HT-29 (cell line): ENCODE measurements at regions not wholly inside any gene's neighbourhood (a gene's known extent, or its start where the extent isn't known, plus 50 kb on each side); places are given as distances from the start of the nearest gene placed in this dataset.
"Not testable (repeated sequence)": the region's sequence is repeated elsewhere in the genome, so short reads cannot be mapped to it uniquely, and the experiment has no call there.

Experiments used
- DNase-seq: peaks from one replicate; pipeline ENCODE4 v3.0.0-alpha.2; 2015; ENCODE audit warnings: low spot score

- DNase-seq = not testable (repeated sequence)
Observed at GRCh38 chr2:12569929-12570328, 146.8 kb upstream of the TRIB2 start.

GRCh38 chr2:12577091-12577490 is 139.6 kb upstream of the TRIB2 start:
- DNase-seq = no peak

DNA sequence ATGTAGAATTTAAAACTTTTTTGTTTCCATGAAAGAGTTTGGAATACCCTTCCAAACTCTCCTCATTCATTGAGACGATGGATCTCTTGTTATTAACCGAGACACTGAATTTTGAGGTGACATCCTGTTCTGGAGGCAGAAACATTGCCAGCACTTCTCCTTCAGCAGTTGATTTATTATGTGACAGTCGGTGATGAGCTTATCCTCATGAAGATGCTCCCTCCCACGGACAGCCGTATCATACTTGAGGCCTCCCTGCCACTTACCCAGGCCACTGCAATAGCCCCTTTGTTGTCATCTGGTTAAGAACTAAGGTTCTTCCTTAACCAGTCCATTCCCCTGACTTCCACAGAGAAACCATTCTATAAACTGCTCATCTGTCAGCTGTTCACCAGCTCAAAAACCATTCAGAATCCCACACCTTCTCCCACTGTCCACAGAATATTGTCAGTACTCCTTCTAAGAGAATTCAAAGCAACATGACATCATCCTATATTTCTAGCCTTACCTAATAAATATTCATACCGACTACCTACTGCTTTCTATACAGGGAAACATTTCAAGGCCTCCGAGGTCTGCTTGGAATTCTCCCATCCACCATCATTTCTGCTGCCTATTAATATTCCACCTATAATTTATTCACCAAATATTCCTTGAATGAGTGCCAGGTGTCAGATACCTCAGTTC is 139.0 kb upstream of the TRIB2 start:
- no peak for DNase-seq

GRCh38 chr2:12579018-12579417 is 137.7 kb upstream of the TRIB2 start:
- no peak for DNase-seq

DNA sequence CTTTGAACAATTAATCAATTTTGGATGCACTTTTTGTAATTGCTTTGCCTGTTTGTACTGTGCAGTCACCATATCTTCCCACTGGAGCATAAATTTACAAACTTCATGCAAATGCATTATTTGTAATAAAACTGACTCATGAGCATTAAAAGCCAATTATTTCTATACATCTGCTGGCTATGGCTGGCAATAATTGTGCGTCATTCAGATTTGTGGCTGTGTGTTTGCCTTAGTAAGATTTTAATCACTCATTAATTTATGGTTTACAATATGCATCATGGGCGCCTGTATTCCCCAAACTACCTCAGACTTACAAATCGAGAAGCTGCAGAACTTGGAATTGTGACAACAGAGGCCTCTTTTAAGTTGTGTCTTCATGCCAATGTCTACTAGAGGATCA is 132.4 kb upstream of the TRIB2 start:
- DNase-seq = no peak

- no peak for DNase-seq
Observed at GRCh38 chr2:12585784-12586183, 131.0 kb upstream of the TRIB2 start.

- no peak for DNase-seq
Observed at GRCh38 chr2:12587228-12587627, 129.5 kb upstream of the TRIB2 start.

GRCh38 chr2:12587729-12588522 is 128.8 kb upstream of the TRIB2 start:
- DNase-seq = peak; percentile 45

DNA sequence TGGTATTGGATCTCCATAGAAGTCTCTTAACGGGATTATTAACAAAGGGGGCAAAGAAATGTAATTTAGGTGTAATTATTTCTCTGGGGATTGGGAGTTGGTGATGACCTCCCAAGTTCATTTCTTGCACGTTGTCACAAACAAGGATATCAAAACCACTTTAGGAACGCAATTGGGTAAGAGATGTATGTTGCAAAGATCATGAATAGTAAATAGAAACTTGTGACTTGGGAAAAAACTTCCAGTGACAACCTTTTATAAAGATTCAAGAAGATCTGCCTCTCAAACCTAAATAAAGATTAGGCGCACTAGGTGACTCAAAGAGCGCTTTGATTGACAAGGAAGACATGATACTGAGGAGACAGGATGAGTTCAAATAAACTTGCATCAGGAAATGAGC is 127.8 kb upstream of the TRIB2 start:
- no peak for DNase-seq

- DNase-seq = no peak
Observed at GRCh38 chr2:12589802-12590320, 126.9 kb upstream of the TRIB2 start.

DNA sequence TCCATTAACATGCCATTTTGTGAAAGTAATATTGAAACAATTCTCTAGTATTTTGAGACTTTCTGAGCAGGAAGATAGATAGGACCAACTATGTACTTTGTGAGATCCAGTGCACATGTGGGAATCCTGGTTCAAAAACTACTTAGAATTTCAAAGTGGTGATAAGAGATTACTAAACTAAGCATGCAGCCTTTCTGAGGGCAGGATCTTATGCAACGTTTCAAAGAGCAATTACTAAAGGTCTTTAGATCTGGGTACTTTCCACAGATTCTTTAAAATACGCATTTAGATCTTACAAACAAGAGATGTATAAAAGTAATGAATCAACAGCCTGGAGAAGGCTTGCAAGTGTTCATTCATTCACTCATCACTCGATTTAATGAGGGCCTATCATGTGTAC is 124.4 kb upstream of the TRIB2 start:
- no peak for DNase-seq

- no peak for DNase-seq
Observed at GRCh38 chr2:12594590-12594989, 122.1 kb upstream of the TRIB2 start.

DNA sequence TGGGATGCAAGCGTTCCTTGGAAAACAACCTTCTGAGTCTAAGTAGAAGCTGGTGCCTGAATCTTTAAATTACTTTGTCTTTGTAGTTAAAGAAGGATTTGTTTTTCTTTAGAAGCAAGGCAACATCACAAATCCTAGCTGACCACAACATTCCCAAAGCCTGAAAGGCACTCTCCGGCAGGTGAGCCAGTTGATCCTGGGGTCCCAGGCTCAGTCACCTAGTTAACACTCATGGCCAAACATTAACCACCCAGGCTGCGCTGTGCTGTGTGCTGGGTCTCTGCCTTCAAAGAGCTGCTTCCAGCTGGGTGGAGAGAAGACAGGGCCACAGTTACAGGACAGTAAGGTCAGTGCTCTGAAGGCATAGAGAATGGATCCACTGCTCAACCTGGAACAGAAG is 120.0 kb upstream of the TRIB2 start:
- DNase-seq = no peak

DNA sequence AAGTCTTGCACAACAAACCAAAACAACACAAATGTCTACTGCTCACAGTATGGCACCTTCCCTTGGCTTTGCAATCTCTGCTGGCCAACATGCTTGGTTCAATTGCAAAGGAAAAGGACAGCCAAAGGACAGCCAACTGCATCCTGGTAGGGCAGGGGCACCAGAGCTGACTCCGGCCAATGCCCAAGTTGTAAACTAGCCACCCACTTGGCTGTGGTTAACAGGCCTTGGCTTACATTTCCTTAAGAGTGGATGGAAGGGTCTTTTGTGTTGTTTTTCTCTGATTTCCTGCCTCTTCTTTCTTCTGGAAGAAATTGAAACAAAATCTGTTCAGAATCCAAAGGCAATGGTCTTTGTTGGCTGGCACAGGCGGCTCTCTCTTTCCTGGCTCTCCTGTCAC is 119.1 kb upstream of the TRIB2 start:
- no peak for DNase-seq

- DNase-seq = no peak
Observed at GRCh38 chr2:12602661-12603060, 114.1 kb upstream of the TRIB2 start.

DNA sequence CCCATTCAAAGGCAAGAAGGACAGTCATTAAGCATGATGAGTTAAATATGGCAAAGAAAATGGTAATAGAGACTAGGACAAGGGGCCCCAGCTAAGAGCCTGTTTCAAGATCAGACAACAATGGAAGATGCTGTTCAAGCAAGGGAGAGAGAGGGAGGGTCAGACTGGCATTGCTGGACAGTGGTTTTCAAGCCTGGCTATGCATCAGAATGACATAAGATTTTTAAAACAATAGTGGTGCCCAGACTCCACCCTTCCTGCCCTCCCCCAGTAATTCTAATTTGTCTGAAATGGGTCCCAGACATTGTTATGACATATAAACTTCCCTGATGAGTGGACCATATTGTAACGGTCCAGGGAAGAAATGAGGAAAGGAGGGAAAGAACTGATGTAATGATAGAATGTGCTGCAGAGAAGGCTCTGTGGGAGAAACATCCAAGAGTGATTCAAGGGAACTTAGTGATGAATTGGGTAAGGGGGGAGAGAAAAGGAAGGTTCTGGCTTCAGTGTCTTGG is 112.9 kb upstream of the TRIB2 start:
- no peak for DNase-seq

GRCh38 chr2:12604341-12604740 is 112.4 kb upstream of the TRIB2 start:
- no peak for DNase-seq

GRCh38 chr2:12605366-12605765 is 111.4 kb upstream of the TRIB2 start:
- no peak for DNase-seq

DNA sequence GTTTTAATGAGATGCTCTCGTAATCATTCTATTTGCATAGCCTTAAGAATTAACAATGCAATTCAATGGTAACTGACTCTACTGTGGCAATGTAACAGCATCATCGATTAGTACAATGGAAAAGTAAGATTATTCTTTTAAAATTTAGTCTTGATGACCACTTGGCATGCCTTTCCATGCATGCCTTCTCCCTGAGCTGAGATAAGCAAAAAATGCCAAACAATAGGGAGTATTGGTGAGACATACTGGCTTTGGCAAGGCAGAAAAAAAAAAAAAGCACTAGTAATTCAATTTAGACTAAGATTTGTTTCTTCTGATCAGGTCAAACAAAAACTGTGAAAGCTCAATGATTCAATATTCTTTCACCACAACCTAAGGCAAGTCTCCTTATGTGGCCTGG is 110.8 kb upstream of the TRIB2 start:
- no peak for DNase-seq

- DNase-seq = no peak
Observed at GRCh38 chr2:12606472-12607000, 110.2 kb upstream of the TRIB2 start.

GRCh38 chr2:12607971-12608370 is 108.8 kb upstream of the TRIB2 start:
- DNase-seq = no peak

GRCh38 chr2:12610314-12610713 is 106.4 kb upstream of the TRIB2 start:
- DNase-seq = no peak

GRCh38 chr2:12612168-12612567 is 104.6 kb upstream of the TRIB2 start:
- DNase-seq = no peak
